Fibroblast of skin of right biceps (primary cell): ENCODE measurements at regions not wholly inside any gene's neighbourhood (a gene's known extent, or its start where the extent isn't known, plus 50 kb on each side); places are given as distances from the start of the nearest gene placed in this dataset.

ENCODE experiments used
- DNase-seq: peaks from one replicate; pipeline ENCODE4 v3.0.0-alpha.2; 2013

- peak; percentile 38 for DNase-seq
Measured at GRCh38 chr15:88707771-88708654, 69.2 kb downstream of the ISG20 start.

- peak; percentile 26 for DNase-seq
Measured at GRCh38 chr15:88708655-88709054, 69.8 kb downstream of the ISG20 start.

- no peak for DNase-seq
Measured at GRCh38 chr15:88710027-88710715, 71.4 kb downstream of the ISG20 start.

- DNase-seq = no peak
Measured at GRCh38 chr15:88711806-88712205, 73.0 kb downstream of the ISG20 start.

- DNase-seq = no peak
Measured at GRCh38 chr15:88714782-88715372, 76.1 kb downstream of the ISG20 start.

- no peak for DNase-seq
Measured at GRCh38 chr15:88716543-88717381, 77.9 kb downstream of the ISG20 start.

- no peak for DNase-seq
Measured at GRCh38 chr15:88717382-88718031, 78.7 kb downstream of the ISG20 start.

GRCh38 chr15:88718731-88719130, 79.9 kb downstream of the ISG20 start:
- DNase-seq = no peak

GRCh38 chr15:88719654-88720053, 80.8 kb downstream of the ISG20 start:
- DNase-seq = no peak

GRCh38 chr15:88725305-88726210, 77.7 kb upstream of the ACAN start:
- no peak for DNase-seq

- DNase-seq = no peak
Measured at GRCh38 chr15:88727439-88727838, 75.8 kb upstream of the ACAN start.

- DNase-seq = no peak
Measured at GRCh38 chr15:88729581-88729980, 73.7 kb upstream of the ACAN start.

GRCh38 chr15:88730751-88731150, 72.5 kb upstream of the ACAN start:
- DNase-seq = no peak

GRCh38 chr15:88735212-88735611, 68.0 kb upstream of the ACAN start:
- no peak for DNase-seq

- no peak for DNase-seq
Measured at GRCh38 chr15:88736204-88736603, 67.0 kb upstream of the ACAN start.

- peak; percentile 71 for DNase-seq
Measured at GRCh38 chr15:88738796-88739195, 64.4 kb upstream of the ACAN start.

GRCh38 chr15:88739541-88739940, 63.7 kb upstream of the ACAN start:
- no peak for DNase-seq

GRCh38 chr15:88740356-88740755, 62.9 kb upstream of the ACAN start:
- no peak for DNase-seq

GRCh38 chr15:88741046-88741445, 62.2 kb upstream of the ACAN start:
- no peak for DNase-seq

GRCh38 chr15:88741671-88742070, 61.6 kb upstream of the ACAN start:
- no peak for DNase-seq

- DNase-seq = no peak
Measured at GRCh38 chr15:88742161-88742560, 61.1 kb upstream of the ACAN start.
